NCI-H146 treated with DMSO at 0.1 percent for 48 hours (cell line): ENCODE measurements at regions not wholly inside any gene's neighbourhood (a gene's known extent, or its start where the extent isn't known, plus 50 kb on each side); places are given as distances from the start of the nearest gene placed in this dataset.

ENCODE experiments used
- DNase-seq: peaks from one replicate; lab custom pipeline; 2025; ENCODE audit not compliant: unreplicated experiment; lab: John Stamatoyannopoulos, UW

DNA sequence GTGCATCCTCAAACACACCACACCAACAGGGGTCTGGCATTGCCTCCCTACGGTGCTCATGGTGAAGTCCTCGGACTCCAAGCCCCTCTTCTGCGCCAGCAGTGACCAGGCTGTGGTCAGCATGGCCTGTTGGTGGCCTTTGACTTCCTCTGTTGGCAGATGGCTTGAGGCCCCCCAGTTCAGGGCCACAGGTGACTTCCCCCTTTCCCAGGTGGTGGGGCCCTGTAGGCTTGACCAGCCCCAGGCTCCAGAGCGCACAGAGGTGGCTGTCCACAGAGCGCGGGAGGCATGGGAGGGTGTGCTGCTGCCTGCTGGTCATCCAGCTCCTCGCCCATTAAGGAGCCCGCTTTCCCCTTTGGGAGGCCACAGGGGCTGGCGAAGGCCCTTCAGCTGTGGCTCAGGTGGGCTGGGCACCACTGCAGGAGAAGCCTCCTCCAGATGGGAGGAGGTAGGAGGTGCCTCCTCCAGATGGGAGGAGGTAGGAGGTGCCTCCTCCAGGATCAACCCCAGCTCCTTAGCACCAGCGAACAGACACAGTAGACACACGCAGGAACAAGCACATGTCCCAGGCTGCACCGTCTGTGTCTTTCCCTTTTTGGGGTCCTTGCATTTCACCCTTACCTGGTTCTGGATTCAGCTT is 52.1 kb upstream of the BHLHE23 start:
- no peak for DNase-seq

DNA sequence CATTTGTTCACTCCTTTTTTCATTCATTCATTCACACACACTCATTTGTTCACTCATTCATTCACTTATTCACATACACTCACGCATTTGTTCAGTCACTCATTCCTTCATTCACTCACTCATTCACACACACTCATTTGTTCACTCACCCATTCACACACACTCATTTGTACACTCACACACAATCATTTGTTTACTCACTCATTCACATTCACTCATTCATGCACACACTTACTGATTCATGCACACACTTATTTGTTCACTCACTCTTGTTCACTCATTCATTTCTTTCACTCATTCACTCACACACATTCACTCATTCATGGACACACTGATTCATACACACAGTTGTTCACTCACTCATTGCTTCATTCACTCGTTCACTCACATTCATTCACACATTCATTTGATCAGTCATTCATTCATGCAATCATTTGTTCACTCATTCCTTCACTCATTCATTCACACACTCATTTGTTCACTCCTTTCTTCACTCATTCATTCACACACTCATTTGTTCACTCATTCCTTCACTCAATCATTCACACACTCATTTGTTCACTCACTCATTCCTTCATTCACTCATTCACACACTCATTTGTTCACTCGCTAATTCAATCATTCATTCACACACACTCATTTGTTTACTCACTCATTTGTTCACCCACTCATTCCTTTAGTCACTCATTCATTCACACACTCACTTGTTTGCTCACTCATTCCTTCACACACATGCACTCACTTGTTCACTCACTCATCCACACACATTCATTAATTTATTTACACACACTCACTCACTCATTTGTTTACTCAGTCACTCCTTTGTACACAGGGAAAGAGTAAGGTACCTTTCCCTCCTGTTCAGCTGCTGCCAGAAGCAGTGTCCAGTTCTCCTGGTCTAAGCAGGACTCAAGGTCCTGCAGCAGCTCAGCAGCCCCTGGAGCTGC is 50.7 kb upstream of the BHLHE23 start:
- DNase-seq: no peak

DNA sequence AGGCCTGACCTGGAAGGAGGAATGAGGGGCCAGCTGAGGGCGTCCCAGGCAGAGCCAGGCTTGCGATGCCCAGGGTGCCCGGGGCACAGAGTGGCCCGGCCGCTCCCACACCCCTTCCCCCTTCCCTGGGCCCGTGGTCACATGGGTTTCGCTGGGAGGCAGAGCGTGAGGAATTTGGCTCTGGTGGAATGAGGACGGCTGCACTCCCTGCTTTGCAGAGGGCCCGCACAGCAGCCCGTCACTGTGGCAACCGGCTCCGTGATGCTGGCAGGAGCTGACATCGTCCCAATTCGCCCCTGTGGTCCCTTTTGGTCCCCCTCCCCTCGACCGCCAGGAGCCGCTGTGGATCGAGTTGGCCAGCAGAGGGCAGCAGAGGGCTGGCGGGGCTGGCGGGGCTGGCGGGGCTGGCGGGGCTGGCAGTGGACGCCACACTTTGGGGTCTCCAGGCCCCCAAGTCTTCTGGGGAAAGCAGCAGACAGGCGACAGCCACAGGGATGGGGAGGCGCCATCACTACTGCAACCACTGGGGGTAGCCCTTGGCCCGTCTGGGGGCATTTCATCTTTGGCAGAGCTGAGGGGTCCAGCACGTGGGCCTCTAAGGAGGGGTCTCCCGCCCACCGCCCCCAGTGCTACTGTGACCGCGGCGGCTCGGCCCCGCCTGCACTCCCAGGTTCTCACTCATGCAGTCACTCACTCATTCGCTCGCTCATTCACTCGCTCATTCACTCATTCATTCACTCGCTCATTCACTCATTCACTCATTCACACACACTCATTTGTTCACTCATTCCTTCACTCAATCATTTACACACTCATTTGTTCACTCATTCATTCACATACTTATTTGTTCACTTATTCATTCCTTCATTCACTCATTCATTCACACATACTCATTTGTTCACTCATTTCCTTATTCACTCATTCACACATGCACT is 49.7 kb upstream of the BHLHE23 start:
- DNase-seq: no peak
